ENCODE measurements at regions not wholly inside any gene's neighbourhood (a gene's known extent, or its start where the extent isn't known, plus 50 kb on each side); places are given as distances from the start of the nearest gene placed in this dataset.
"Not testable (repeated sequence)": the region's sequence is repeated elsewhere in the genome, so short reads cannot be mapped to it uniquely, and the experiment has no call there.

DNA sequence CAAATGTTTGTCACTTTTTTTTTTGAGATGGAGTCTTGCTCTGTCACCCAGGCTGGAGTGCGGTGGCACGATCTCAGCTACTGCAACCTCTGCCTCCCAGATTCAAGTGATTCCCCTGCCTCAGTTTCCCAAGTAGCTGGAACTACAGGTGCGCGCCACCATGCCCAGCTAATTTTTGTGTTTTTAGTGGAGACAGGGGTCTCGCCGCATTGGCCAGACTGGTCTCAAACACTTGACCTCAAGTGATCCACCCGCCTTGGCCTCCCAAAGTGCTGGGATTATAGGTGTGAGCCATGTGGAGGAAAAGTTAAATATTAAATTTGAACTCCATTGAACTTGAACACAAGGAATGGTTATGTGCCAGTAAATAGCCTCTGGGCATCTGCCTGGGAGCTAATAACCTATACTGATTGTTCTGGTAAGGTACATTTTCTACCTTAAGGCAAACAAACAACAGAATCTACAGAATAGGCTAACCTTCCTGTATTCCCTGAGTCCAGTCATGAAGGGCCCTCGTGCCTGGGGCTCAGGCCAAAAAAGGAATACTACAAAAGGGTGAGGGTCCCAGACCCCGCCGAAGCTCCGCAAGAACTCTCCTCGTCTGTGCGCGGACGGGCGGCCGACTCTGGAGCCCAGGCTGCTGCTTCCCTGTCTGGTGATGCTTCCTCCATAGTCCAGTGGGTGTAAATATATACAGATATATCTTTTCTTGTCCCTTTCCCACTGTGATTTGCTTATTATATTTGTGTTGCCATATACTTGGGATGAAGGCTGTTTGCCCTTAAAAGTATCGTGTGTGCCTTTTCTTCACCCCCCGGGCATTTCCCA, 74.0 kb upstream of the EIF5 start:
- DNase-seq (ENCODE audit: low read depth, low spot score): no peak

DNA sequence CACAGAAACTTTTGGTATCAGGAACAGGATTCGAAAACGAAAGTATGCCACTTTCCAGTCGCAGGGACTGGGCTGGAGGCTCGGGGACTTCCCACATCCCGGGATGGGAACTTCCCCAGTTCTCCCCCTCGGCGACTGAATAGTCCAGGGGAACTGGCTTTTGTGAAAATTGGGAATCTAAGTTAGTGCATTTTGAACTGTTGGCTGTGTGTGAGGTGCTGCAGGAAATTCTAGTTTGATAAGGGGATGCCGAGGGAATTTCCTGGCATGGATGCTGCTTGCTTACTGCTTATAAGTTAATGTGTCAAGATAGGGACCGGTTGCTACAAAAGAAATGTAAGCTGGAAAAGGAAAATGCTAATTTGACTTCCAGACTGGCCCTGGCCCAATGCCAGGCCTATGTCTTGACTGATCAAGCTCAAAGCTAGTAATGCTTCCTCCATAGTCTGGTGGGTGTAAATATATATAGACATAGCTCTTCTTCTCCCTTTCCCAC, 73.4 kb upstream of the EIF5 start:
- DNase-seq (ENCODE audit: low read depth, low spot score): peak; percentile 27

DNA sequence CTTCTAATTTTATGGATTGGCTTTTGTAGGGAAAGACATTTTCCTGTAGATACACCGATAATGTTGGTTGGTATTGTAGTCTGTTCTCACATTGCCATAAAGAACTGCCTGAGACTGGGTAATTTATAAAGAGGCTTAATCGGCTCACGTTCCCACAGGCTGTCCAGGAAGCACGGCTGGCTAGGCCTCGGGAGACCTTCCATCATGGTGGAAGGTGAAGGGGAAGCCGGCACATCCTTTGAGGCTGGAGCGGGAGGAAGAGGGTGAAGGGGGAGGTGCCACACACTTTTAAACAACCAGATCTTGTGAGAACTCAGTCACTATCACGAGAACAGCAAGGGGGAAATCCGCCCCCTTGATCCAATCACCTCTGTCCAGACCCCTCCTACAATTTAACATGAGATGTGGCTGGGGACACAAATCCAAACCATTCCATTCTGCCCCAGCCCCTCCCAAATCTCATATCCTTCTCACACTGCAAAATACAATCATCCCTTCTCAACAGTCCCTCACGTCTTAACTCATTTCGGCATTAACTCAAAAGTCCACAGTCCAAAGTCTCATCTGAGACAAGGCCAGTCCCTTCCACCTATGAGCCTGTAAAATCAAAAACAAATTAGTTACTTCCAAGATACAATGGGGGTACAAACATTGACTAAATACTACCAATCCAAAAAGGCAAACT, 66.7 kb upstream of the EIF5 start:
- DNase-seq (ENCODE audit: low read depth, low spot score): no peak

DNA sequence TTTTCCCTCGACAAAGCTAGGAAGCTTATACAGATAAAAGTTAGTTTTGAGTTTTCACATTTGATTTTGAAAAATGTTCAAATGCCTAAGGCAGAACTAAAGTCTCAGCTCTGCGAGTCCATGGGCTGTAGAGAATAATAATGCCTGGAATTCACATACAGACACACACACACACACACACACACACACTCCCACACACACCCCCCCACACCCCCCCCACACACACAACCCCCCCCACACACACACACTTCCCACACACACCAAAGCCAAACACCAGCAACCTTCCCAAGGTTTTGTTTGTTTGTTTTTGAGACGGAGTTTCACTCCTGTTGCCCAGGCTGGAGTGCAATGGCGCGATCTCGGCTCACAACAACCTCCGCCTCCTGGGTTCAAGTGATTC, 62.8 kb upstream of the EIF5 start:
- no peak for DNase-seq (ENCODE audit: low read depth, low spot score)

DNA sequence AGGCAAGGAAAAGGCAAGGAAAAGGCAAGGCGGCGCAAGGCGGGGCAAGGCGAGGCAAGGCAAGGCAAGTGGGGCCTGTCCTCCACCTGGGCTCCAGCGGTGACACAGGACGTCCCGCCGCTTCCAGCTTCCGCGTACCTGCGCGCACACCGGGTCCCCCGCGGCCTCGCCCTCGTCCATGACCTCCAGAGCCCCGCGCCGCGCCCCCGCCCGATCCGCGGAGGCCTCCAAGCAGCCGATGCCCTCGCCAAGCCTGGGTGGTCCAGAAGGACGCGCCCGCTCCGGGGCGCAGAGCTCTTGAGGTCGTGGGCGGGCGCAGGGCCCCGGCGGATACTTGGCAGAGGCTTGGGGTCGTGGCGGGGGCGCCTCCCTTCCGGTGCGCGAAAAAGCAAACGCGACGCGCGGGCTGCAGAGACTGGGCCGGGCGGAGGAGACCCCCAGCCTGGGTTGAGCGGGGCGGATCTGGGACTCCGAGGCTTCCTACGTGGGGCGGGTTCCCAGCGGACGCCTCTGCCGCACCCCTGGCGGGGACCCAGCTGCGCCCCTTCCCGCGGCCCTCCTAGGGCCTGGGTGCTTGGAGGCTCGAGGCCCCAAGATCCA, 60.8 kb upstream of the EIF5 start:
- DNase-seq (ENCODE audit: low read depth, low spot score): no peak

DNA sequence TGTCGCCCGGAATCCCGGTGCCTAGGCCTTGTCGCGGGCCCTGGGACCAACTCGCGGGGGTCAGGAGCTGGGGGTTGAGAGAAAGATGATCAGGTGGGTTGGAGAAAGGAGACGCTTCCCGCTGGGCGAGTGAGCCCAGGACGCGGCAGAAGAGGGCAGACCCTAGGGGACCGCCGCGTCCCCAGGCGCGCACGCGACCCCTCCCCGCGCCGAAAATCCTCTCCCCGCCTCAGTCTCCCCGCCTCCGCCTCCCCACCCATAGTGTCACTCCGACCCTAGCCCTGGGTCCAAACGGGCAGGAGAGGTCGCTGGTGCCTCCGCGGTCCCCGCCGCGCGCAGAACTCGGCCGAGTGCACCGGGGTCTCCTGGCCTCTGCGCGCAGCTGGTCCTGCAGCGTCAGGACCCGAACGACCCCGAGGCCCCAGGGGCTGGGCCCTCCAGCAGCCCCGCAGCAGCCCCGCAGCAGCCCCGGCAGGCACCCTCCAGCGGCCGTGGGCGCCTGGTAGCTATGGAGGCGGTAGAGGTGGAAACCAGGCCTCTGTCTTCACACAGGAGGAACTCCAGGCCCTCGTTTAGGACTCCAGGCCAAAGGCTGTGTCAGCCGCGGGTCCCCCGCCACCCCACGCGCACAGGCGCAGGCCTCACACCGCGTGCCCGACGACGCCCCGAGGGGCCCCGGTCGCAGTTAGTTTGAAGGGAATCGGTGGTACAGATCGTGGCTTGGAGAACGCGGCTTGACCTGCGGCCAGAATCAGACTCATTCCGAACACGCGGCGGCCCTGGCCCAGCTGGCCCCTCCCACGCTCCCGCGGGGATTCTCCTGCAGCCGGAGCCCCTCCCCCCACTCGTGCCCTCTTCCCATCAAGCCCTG, 60.1 kb upstream of the EIF5 start:
- no peak for DNase-seq (ENCODE audit: low read depth, low spot score)

DNA sequence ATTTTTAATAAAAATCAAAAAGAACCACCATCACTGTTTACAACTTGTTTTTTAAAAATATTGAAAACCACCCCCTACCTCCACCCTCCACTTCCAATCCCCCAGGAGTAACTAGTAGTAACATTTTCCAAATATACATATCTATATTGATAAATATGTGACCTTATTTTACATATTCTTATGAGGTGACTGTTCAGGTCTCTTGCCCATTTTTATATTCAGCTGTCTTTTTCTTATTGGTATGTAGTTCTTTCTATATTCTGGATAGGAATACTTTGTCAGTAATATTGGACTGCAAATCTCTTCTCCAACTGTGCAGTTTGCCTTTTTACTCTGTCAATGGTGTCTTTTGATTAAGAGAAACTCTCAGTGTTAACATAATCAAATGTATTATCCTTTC, 59.0 kb upstream of the EIF5 start:
- no peak for DNase-seq (ENCODE audit: low read depth, low spot score)

DNA sequence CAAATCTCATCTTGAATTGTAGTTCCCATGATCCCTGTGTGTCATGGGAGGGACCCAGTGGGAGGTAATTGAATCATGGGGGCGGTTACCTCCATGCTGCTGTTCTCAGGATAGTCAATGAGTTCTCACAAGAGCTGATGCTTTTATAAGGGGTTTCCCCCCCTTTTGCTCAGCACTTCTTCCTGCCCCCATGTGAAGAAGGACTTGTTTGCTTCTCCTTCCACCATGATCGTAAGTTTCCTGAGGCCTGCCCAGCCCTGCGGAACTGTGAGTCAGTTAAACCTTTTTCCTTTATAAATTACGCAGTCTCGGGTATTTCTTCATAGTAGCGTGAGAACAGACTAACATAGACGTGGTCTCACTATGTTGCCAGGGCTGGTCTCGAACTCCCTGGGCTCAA, 56.1 kb upstream of the EIF5 start:
- DNase-seq (ENCODE audit: low read depth, low spot score): no peak

DNA sequence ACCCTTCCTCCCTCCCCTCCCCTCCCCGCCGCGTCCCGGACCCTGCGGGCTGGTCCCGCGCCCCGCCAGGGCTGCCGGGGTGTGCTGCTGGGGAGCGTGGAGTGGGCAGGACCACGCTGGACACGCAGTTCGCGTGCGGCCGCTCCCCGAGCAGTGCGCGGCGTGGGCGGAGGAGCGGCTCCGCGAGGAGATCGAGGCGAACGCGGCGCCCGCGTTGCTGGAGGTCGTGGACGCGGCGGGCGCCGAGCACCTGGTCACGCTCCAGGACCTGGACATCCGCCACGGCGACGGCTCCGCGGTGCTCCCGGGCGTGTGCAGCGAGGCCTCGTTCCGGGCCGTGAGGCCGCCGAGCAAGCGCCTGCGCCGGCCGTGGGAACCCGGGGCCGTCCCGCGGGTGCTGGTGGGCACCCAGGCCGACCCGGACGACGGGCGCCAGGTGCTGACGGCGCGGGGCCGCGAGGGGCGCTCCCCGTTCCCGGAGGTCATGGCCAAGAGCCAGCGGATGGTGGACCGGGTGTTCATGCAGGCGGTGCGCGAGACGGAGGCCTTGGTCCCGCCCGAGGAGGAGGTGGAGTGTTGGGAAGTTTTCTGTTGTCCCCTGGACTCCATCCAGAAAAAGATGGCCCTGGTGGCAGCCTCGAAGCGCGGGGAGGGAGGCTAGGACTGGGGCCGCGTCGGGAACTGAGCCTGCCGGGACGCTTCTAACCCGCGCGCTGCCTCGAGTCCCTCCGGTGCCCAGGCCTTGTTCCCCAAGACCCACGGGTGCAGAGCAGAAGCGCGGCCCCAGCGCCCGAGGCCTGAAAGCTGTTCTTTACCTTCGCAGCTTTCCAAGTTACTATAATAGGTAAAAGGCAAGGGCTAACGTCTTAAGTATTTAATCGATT, 54.7 kb upstream of the EIF5 start:
- DNase-seq (ENCODE audit: low read depth, low spot score): no peak

DNA sequence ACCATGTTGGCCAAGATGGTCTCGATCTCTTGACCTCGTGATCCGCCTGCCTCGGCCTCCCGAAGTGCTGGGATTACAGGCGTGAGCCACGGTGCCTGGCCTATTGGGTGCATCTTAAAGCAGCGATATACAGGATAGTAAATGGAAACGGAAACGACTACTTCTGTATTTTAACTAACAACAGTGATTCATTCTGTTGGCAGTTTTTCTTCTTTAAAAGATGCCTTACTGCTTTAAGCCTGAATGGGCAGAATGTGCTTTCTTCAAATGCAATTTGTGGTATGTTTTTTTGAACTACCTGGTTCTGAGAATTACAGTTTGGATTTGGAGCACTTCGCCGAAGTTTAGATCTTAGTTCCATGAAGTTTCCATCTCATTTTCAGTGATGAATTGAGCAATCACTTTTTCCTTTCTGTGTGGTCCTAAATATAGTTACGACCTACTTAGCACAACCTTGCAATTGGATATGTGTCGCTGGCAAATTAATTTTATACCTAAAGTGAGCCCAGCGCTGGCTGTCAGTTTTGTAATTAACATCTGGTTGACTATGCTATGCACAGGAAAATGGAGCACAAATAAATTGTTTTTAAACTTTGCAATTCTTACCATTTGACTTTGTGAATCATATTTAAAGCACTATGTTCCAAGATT, 53.6 kb upstream of the EIF5 start:
- no peak for DNase-seq (ENCODE audit: low read depth, low spot score)

DNA sequence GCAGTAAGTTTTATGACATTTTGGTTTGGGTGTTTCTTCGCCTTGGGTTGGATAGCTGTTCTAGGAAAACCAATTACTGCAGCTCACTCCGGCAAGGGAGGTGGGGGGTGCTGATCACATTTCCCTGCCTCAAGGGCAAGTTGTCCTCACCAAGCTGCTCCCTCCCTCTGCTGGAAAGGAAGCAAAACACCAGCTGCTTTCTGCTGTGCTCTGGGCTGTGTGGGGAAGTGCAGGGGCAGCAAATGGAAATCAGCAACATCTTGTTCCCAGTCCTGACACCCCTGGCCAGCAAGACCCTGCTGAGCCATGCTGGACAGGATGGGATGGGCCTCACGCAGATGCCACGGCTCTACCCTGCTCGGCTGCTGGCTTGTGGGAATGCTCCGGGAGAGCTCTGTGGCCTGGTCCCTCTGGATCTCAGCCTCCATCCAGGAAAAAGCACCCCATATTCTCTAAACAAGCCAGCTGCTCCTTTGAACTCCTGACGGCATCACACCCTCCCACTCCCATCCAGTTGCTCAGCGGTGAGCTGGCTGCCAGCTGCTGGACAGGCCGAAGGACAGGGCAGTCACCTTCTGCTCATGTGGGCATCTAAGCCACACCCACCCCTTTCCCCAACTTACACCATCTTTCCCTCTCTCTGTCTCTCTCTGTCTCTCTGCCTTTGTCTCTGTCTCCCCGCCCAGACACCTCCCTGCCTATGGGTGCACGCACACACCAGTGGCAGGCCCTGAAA, 52.4 kb upstream of the EIF5 start:
- DNase-seq (ENCODE audit: low read depth, low spot score): peak; percentile 11

DNA sequence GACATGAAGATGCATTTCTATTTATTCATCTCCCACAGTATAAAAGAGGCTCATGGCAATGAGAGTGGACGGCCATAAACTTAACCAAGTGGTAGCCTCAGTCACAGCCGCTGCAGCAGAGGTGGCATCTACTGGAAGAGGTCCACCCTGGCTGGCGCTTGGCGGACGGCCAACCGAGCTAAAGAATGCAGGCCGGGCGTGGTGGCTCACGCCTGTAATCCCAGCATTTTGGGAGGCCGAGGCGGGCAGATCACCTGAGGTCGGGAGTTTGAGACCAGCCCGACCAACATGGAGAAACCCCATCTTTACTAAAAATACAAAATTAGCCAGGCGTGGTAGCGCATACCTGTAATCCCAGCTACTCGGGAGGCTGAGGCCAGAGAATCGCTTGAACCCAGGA, 51.7 kb upstream of the EIF5 start:
- not testable (repeated sequence) for DNase-seq (ENCODE audit: low read depth, low spot score)

DNA sequence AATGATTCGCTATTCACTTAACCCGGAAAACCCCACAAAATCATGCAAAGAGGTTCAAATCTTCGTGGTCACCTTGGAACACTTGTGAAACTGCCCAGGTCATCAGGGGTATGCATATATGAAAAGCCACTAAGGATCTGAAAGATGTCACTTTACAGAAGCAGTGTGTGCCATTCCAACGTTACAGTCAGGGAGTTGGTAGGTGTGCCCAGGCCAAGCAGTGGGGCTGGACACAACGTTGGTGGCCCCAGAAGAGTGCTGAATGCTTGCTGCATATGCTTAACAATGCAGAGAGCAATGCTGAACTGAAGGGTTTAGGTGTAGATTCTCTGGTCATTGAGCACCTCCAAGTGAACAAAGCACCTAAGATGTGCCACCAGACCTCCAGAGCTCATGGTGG, 51.1 kb upstream of the EIF5 start:
- no peak for DNase-seq (ENCODE audit: low read depth, low spot score)

DNA sequence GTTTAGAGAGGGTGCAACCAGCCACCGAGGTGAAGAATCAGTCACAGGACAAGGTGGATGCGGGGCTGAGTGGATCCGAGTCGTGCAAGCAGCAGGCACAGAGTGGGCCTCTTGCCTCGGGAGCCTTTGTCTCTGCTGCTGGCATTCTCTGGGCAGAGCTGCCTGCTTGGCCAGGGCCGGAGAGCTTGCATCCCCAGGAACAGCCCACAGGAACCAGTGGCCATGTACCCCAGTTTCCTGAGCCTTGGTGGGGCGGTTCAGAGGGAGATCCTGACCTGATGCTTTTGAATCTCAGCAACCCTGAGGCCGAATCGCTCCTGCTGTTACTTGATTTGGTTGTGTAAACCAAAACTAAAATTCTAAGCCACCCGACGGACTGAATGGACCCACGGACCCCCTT, 50.1 kb upstream of the EIF5 start:
- no peak for DNase-seq (ENCODE audit: low read depth, low spot score)
